ENCODE measurements at regions not wholly inside any gene's neighbourhood (a gene's known extent, or its start where the extent isn't known, plus 50 kb on each side); places are given as distances from the start of the nearest gene placed in this dataset.

DNA sequence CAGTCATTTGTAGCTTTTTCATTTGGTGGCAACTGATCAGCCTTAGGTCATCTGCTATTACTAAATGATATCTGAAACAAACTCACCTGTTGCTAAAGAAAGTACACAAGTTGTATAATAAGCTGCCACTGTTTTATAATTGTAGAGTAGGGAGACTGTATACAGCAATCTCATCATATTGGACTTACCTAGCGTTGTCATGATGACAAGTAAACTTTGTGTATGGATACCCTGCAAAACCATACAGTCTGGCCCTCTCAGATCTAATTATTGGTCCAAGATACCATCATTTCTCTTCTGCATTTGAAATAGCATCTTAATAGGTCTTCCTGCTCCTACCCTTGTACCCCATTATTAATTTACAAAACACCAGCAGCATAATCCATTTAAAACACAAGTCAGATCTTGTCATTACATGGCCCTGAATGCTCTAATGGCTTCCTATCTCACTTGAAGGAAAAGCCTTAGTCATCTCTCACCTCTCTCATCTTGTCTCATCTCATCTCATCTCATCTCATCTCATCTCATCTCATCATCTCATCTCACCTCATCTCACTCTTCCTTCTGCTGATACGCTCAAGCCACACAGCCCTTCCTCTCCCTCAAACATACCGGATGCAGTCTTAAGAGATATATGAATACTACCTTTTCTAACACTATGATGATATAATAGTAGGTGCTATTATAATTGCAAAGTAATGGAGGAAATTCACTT lies 540.6 kb downstream of the MDFIC start:
- no peak for TF ChIP-seq POLR2A (IDR thresholded peaks at IDR 0.05)
- TF ChIP-seq, protein P1, sequence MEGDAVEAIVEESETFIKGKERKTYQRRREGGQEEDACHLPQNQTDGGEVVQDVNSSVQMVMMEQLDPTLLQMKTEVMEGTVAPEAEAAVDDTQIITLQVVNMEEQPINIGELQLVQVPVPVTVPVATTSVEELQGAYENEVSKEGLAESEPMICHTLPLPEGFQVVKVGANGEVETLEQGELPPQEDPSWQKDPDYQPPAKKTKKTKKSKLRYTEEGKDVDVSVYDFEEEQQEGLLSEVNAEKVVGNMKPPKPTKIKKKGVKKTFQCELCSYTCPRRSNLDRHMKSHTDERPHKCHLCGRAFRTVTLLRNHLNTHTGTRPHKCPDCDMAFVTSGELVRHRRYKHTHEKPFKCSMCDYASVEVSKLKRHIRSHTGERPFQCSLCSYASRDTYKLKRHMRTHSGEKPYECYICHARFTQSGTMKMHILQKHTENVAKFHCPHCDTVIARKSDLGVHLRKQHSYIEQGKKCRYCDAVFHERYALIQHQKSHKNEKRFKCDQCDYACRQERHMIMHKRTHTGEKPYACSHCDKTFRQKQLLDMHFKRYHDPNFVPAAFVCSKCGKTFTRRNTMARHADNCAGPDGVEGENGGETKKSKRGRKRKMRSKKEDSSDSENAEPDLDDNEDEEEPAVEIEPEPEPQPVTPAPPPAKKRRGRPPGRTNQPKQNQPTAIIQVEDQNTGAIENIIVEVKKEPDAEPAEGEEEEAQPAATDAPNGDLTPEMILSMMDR (IDR thresholded peaks at IDR 0.05): no peak
